Stimulated activated CD8-positive, alpha-beta memory T cell treated with anti-CD3 and anti-CD28 coated beads, Interleukin-12 subunit alpha, Interleukin-12 subunit beta, amount 100 ng/mL, for 4 hours (primary cell): ENCODE measurements at regions not wholly inside any gene's neighbourhood (a gene's known extent, or its start where the extent isn't known, plus 50 kb on each side); places are given as distances from the start of the nearest gene placed in this dataset.

Source experiments
- DNase-seq: peaks from one replicate; pipeline ENCODE4 v3.0.0-alpha.2; 2020; ENCODE audit warnings: low read depth

GRCh38 chr1:228848406-228848805 is 113.1 kb downstream of the RHOU start:
- DNase-seq = no peak

- no peak for DNase-seq
Measured at GRCh38 chr1:228849011-228849541, 113.8 kb downstream of the RHOU start.

GRCh38 chr1:228850141-228851100 is 115.1 kb downstream of the RHOU start:
- no peak for DNase-seq

- no peak for DNase-seq
Measured at GRCh38 chr1:228851193-228851592, 115.9 kb downstream of the RHOU start.

- no peak for DNase-seq
Measured at GRCh38 chr1:228851618-228852017, 116.3 kb downstream of the RHOU start.

- DNase-seq = no peak
Measured at GRCh38 chr1:228852024-228852423, 116.7 kb downstream of the RHOU start.

GRCh38 chr1:228852511-228853088 is 117.3 kb downstream of the RHOU start:
- no peak for DNase-seq

GRCh38 chr1:228853191-228853590 is 117.9 kb downstream of the RHOU start:
- no peak for DNase-seq

- no peak for DNase-seq
Measured at GRCh38 chr1:228853637-228854036, 118.4 kb downstream of the RHOU start.

GRCh38 chr1:228854907-228855306 is 119.6 kb downstream of the RHOU start:
- DNase-seq = no peak

GRCh38 chr1:228857611-228858010 is 122.3 kb downstream of the RHOU start:
- no peak for DNase-seq

- no peak for DNase-seq
Measured at GRCh38 chr1:228860911-228861831, 125.9 kb downstream of the RHOU start.

GRCh38 chr1:228861832-228862180 is 126.5 kb downstream of the RHOU start:
- DNase-seq = no peak

- no peak for DNase-seq
Measured at GRCh38 chr1:228862542-228863505, 127.5 kb downstream of the RHOU start.

- DNase-seq = no peak
Measured at GRCh38 chr1:228863776-228864175, 128.5 kb downstream of the RHOU start.

GRCh38 chr1:228865627-228866330 is 130.5 kb downstream of the RHOU start:
- no peak for DNase-seq

GRCh38 chr1:228866468-228866867 is 131.2 kb downstream of the RHOU start:
- DNase-seq = no peak

- DNase-seq = no peak
Measured at GRCh38 chr1:228867108-228867950, 132.1 kb downstream of the RHOU start.

- DNase-seq = no peak
Measured at GRCh38 chr1:228867951-228868730, 132.9 kb downstream of the RHOU start.
